ENCODE measurements at regions not wholly inside any gene's neighbourhood (a gene's known extent, or its start where the extent isn't known, plus 50 kb on each side); places are given as distances from the start of the nearest gene placed in this dataset.

DNA sequence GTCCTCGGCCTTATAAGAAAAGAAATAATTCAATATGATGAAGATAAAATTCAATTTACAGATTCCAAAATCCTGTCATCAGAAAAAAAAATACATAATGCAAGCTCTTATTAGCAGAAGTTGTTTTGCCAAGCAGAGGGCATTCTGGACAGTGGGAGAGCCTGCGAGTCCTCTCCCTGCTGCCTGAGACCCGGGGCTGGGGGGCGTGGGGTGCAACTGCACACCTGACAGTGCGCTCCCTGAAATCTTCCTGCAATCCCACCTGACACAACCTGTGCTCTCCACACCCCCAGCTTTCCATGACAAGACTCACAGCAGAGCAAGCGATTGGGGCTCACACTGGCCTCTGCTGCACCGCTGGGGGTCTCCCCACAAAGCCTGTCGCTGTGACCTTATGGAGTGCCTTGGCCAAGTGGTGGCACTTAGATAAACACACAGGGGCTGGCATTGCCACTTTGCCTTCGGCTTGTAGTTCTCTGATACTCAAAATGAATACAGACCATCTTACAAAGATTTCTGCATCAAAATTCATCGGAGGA, 130.3 kb upstream of the PDE10A start:
- TF ChIP-seq, protein P1, sequence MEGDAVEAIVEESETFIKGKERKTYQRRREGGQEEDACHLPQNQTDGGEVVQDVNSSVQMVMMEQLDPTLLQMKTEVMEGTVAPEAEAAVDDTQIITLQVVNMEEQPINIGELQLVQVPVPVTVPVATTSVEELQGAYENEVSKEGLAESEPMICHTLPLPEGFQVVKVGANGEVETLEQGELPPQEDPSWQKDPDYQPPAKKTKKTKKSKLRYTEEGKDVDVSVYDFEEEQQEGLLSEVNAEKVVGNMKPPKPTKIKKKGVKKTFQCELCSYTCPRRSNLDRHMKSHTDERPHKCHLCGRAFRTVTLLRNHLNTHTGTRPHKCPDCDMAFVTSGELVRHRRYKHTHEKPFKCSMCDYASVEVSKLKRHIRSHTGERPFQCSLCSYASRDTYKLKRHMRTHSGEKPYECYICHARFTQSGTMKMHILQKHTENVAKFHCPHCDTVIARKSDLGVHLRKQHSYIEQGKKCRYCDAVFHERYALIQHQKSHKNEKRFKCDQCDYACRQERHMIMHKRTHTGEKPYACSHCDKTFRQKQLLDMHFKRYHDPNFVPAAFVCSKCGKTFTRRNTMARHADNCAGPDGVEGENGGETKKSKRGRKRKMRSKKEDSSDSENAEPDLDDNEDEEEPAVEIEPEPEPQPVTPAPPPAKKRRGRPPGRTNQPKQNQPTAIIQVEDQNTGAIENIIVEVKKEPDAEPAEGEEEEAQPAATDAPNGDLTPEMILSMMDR (IDR thresholded peaks at IDR 0.05; ENCODE audit: insufficient read depth, low read depth, low read length) = no peak
- DNase-seq (ENCODE audit: low read depth) = no peak
- ChIA-PET POLR2A (no interaction called here), CTCF (no interaction called here)
- Histone ChIP-seq H3K27me3 (ENCODE audit: control insufficient read depth, insufficient read depth, low read length) (no peaks in the 10 kb centered on the region), H3K36me3 (ENCODE audit: control insufficient read depth, insufficient read depth, low read length) (no peaks in the 10 kb centered on the region), H3K4me3 (ENCODE audit: low read depth, low read length) (no peak overlapping the region)

GRCh38 chr6:165791876-165792437, 128.9 kb upstream of the PDE10A start:
- POLR2A ChIA-PET = no interaction called here
- TF ChIP-seq, protein P1 (IDR thresholded peaks at IDR 0.05; ENCODE audit: insufficient read depth, low read depth, low read length) = no peak
- CTCF ChIA-PET = no interaction called here
- Histone ChIP-seq H3K36me3 (ENCODE audit: control insufficient read depth, insufficient read depth, low read length) (no peaks in the 10 kb centered on the region), H3K27me3 (ENCODE audit: control insufficient read depth, insufficient read depth, low read length) (no peaks in the 10 kb centered on the region), H3K4me3 (ENCODE audit: low read depth, low read length) (no peak overlapping the region)
- no peak for DNase-seq (ENCODE audit: low read depth)

DNA sequence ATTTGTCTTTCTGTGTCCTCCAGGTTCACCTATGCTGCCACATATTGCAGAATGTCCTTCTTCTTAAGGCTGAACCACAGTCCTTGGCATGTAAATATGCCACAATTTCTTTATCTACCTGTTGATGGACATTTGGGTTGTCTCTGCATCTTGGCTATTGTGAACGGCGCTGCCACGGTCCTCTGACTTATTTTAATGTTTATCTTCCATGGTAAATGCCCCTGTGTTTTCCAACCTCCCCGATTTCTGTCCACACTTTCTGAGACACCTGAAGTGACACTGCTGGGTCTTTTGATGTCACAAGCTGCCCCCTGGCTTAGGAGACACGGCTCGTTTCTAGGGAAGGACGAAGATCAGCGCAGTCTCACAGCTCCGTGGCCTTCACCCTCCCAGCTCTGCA, 128.3 kb upstream of the PDE10A start:
- no peak overlapping the region for H3K4me3 ChIP-seq (ENCODE audit: low read depth, low read length)
- CTCF ChIA-PET = no interaction called here
- TF ChIP-seq, protein P1 (IDR thresholded peaks at IDR 0.05; ENCODE audit: insufficient read depth, low read depth, low read length) = no peak
- POLR2A ChIA-PET = no interaction called here
- no peaks in the 10 kb centered on the region for H3K27me3 ChIP-seq (ENCODE audit: control insufficient read depth, insufficient read depth, low read length)
- H3K36me3 ChIP-seq (ENCODE audit: control insufficient read depth, insufficient read depth, low read length) = no peaks in the 10 kb centered on the region
- DNase-seq (ENCODE audit: low read depth) = no peak

GRCh38 chr6:165782812-165783211, 119.8 kb upstream of the PDE10A start:
- CTCF ChIA-PET = no interaction called here
- POLR2A ChIA-PET = no interaction called here
- TF ChIP-seq, protein P1 (IDR thresholded peaks at IDR 0.05; ENCODE audit: insufficient read depth, low read depth, low read length) = no peak
- Histone ChIP-seq H3K36me3 (ENCODE audit: control insufficient read depth, insufficient read depth, low read length) (no peaks in the 10 kb centered on the region), H3K4me3 (ENCODE audit: low read depth, low read length) (no peak overlapping the region), H3K27me3 (ENCODE audit: control insufficient read depth, insufficient read depth, low read length) (no peaks in the 10 kb centered on the region)
- DNase-seq (ENCODE audit: low read depth) = no peak

- TF ChIP-seq, protein P1 (IDR thresholded peaks at IDR 0.05; ENCODE audit: insufficient read depth, low read depth, low read length) = no peak
- ChIA-PET CTCF (no interaction called here), POLR2A (no interaction called here)
These were observed 119.1 kb upstream of the PDE10A start for GRCh38 chr6:165782134-165782533.

More at GRCh38 chr6:165782134-165782533, 119.1 kb upstream of the PDE10A start:
- no peak for DNase-seq (ENCODE audit: low read depth)
- H3K4me3 ChIP-seq (ENCODE audit: low read depth, low read length) = no peak overlapping the region
- no peaks in the 10 kb centered on the region for H3K36me3 ChIP-seq (ENCODE audit: control insufficient read depth, insufficient read depth, low read length)
- no peaks in the 10 kb centered on the region for H3K27me3 ChIP-seq (ENCODE audit: control insufficient read depth, insufficient read depth, low read length)
